ENCODE measurements at regions not wholly inside any gene's neighbourhood (a gene's known extent, or its start where the extent isn't known, plus 50 kb on each side); places are given as distances from the start of the nearest gene placed in this dataset.
"Not testable (repeated sequence)": the region's sequence is repeated elsewhere in the genome, so short reads cannot be mapped to it uniquely, and the experiment has no call there.

GRCh38 chr4:64670647-64671046, 261.4 kb upstream of the TECRL start:
- no peaks in the 10 kb centered on the region for H3K4me1 ChIP-seq
- no peaks in the 10 kb centered on the region for H3K36me3 ChIP-seq
- no peak overlapping the region for H3K27ac ChIP-seq
- H3K9me3 ChIP-seq, result no peaks in the 10 kb centered on the region
- no peak for DNase-seq
- H3K4me3 ChIP-seq, result no peak overlapping the region
- TF ChIP-seq POLR2A (IDR thresholded peaks at IDR 0.05) (no peak), POLR2AphosphoS5 (IDR thresholded peaks at IDR 0.05) (no peak), EP300 (IDR thresholded peaks at IDR 0.05; ENCODE audit: low read depth) (no peak), CTCF (IDR thresholded peaks at IDR 0.05) (no peak)
- intact Hi-C loops (cut with DNase I; ENCODE audit: low total_unique reads) (no loop called here), in situ Hi-C loops (cut with MboI; ENCODE audit: low pct_ligation_motif_present in 1 of 4, low pct_unique_long_range_greater_than_20kb in 1 of 4, low sequenced_read_pairs in 3 of 4) (no loop called here)
- 83 to 86% methylated on average over 3 to 6 of the region's 6 CpGs for WGBS, 2 donors (ENCODE audit: low coverage in 1 of 2)
- no peaks in the 10 kb centered on the region for H3K27me3 ChIP-seq

GRCh38 chr4:64643841-64644240, 234.6 kb upstream of the TECRL start:
- no peak for DNase-seq
- WGBS, 2 donors (ENCODE audit: low coverage in 1 of 2), result 82 to 93% methylated on average over 3 of the region's 3 CpGs
- H3K4me3 ChIP-seq, result no peak overlapping the region
- intact Hi-C loops (cut with DNase I; ENCODE audit: low total_unique reads) (no loop called here), in situ Hi-C loops (cut with MboI; ENCODE audit: low pct_ligation_motif_present in 1 of 4, low pct_unique_long_range_greater_than_20kb in 1 of 4, low sequenced_read_pairs in 3 of 4) (no loop called here)
- H3K27me3 ChIP-seq, result no peaks in the 10 kb centered on the region
- TF ChIP-seq EP300 (IDR thresholded peaks at IDR 0.05; ENCODE audit: low read depth) (no peak), POLR2AphosphoS5 (IDR thresholded peaks at IDR 0.05) (no peak), CTCF (IDR thresholded peaks at IDR 0.05) (no peak), POLR2A (IDR thresholded peaks at IDR 0.05) (no peak)
- H3K36me3 ChIP-seq, result no peaks in the 10 kb centered on the region
- H3K9me3 ChIP-seq, result no peaks in the 10 kb centered on the region
- no peak overlapping the region for H3K27ac ChIP-seq
- H3K4me1 ChIP-seq, result no peaks in the 10 kb centered on the region

GRCh38 chr4:64642936-64643335, 233.7 kb upstream of the TECRL start:
- WGBS, 2 donors (ENCODE audit: low coverage in 1 of 2), result 6 to 20% methylated on average over 1 of the region's 1 CpG
- in situ Hi-C loops (cut with MboI; ENCODE audit: low pct_ligation_motif_present in 1 of 4, low pct_unique_long_range_greater_than_20kb in 1 of 4, low sequenced_read_pairs in 3 of 4), result no loop called here
- no peaks in the 10 kb centered on the region for H3K9me3 ChIP-seq
- no peaks in the 10 kb centered on the region for H3K4me1 ChIP-seq
- DNase-seq, result no peak
- H3K4me3 ChIP-seq, result no peak overlapping the region
- TF ChIP-seq POLR2AphosphoS5 (IDR thresholded peaks at IDR 0.05) (no peak), POLR2A (IDR thresholded peaks at IDR 0.05) (no peak), CTCF (IDR thresholded peaks at IDR 0.05) (no peak), EP300 (IDR thresholded peaks at IDR 0.05; ENCODE audit: low read depth) (no peak)
- intact Hi-C loops (cut with DNase I; ENCODE audit: low total_unique reads), result no loop called here
- no peaks in the 10 kb centered on the region for H3K36me3 ChIP-seq
- no peaks in the 10 kb centered on the region for H3K27me3 ChIP-seq
- H3K27ac ChIP-seq, result no peak overlapping the region

GRCh38 chr4:64640402-64640801, 231.2 kb upstream of the TECRL start:
- H3K27ac ChIP-seq; H3K36me3 ChIP-seq; H3K9me3 ChIP-seq; H3K4me3 ChIP-seq; in situ Hi-C loops (cut with MboI; ENCODE audit: low pct_ligation_motif_present in 1 of 4, low pct_unique_long_range_greater_than_20kb in 1 of 4, low sequenced_read_pairs in 3 of 4); H3K27me3 ChIP-seq; H3K4me1 ChIP-seq; DNase-seq; intact Hi-C loops (cut with DNase I; ENCODE audit: low total_unique reads): not testable (repeated sequence)
- WGBS, 2 donors (ENCODE audit: low coverage in 1 of 2), result 93% methylated on average over 21 of the region's 21 CpGs; no CpG with 5 or more reads in 1 of the 2 donors

GRCh38 chr4:64625438-64625837, 216.2 kb upstream of the TECRL start:
- no peaks in the 10 kb centered on the region for H3K4me1 ChIP-seq
- H3K4me3 ChIP-seq, result no peak overlapping the region
- intact Hi-C loops (cut with DNase I; ENCODE audit: low total_unique reads) (no loop called here), in situ Hi-C loops (cut with MboI; ENCODE audit: low pct_ligation_motif_present in 1 of 4, low pct_unique_long_range_greater_than_20kb in 1 of 4, low sequenced_read_pairs in 3 of 4) (no loop called here)
- no peak overlapping the region for H3K27ac ChIP-seq
- DNase-seq, result no peak
- H3K9me3 ChIP-seq, result no peaks in the 10 kb centered on the region
- TF ChIP-seq CTCF (IDR thresholded peaks at IDR 0.05), result no peak
- no peaks in the 10 kb centered on the region for H3K36me3 ChIP-seq
- WGBS, 2 donors (ENCODE audit: low coverage in 1 of 2), result 59 to 65% methylated on average over 2 to 3 of the region's 3 CpGs
- no peaks in the 10 kb centered on the region for H3K27me3 ChIP-seq

All from transverse colon (tissue), 4 donors.